ENCODE measurements at regions not wholly inside any gene's neighbourhood (a gene's known extent, or its start where the extent isn't known, plus 50 kb on each side); places are given as distances from the start of the nearest gene placed in this dataset.

- POLR2A ChIA-PET = no interaction called here
- in situ Hi-C loops (cut with HindIII; ENCODE audit: extremely low pct_ligation_motif_present, low pct_unique_long_range_greater_than_20kb) = no loop called here
- Histone ChIP-seq H3K9ac (ENCODE audit: insufficient read depth, low read depth, low read length) (no peak overlapping the region), H4K20me1 (ENCODE audit: insufficient read depth, low read length) (no peaks in the 10 kb centered on the region), H3K27ac (ENCODE audit: extremely low read length, insufficient read depth, low read length) (no peak overlapping the region), H3K27me3 (ENCODE audit: control insufficient read depth in 1 of 2, insufficient read depth in 2 of 2, low read length in 2 of 2) (peaks cover 4 to 28% of the 10 kb centered on the region in 2 experiments; a peak in 4 of 5 replicates), H2AFZ (ENCODE audit: low read length) (no peak overlapping the region), H3K4me1 (ENCODE audit: insufficient read depth, low read length) (peaks cover 26% of the 10 kb centered on the region), H3K4me3 (replicated peaks in 1 of 3; ENCODE audit: insufficient read depth in 1 of 3, low read depth in 2 of 3, low read length in 3 of 3) (no peak overlapping the region), H3K79me2 (ENCODE audit: insufficient read depth, low read length) (no peaks in the 10 kb centered on the region), H3K9me3 (ENCODE audit: low read length) (no peaks in the 10 kb centered on the region), H3K36me3 (replicated peaks in 1 of 2; ENCODE audit: control insufficient read depth in 1 of 2, insufficient read depth in 2 of 2, low read length in 2 of 2) (no peaks in the 10 kb centered on the region), H3K4me2 (ENCODE audit: low read depth, low read length) (no peak overlapping the region)
- 0% methylated on average over 2 of the region's 2 CpGs for WGBS (ENCODE audit: low lambda C conversion rate)
- CTCF ChIA-PET (ENCODE audit: low intra/inter-chr PET ratio, low total read pairs) = no interaction called here
- BruUV-seq (replicated peaks) = no TSS peak
- intact Hi-C loops (cut with micrococcal nuclease; ENCODE audit: unreplicated experiment) = no loop called here
- DNase-seq (ENCODE audit: low spot score) = no peak
- no peak for FAIRE-seq
- TF ChIP-seq ZNF44 (CRISPR knock-in tag; IDR thresholded peaks at IDR 0.05) (no peak), ZC3H13 (CRISPR knock-in tag; IDR thresholded peaks at IDR 0.05) (no peak), RARG (CRISPR knock-in tag; IDR thresholded peaks at IDR 0.05; ENCODE audit: low read depth) (no peak), KDM2A (CRISPR knock-in tag; IDR thresholded peaks at IDR 0.05; ENCODE audit: borderline replicate concordance, low read depth) (no peak), SMAD3 (CRISPR knock-in tag; IDR thresholded peaks at IDR 0.05) (no peak), RARA (CRISPR knock-in tag; IDR thresholded peaks at IDR 0.05) (no peak), TCF7L2 (IDR thresholded peaks at IDR 0.05; ENCODE audit: low read depth, low read length) (no peak), ZNF780A (CRISPR knock-in tag; IDR thresholded peaks at IDR 0.05) (no peak), PITX1 (CRISPR knock-in tag; IDR thresholded peaks at IDR 0.05) (no peak), NFYB (CRISPR knock-in tag; IDR thresholded peaks at IDR 0.05) (no peak), SRF (IDR thresholded peaks at IDR 0.05; ENCODE audit: low read depth, low read length) (no peak), KDM5A (IDR thresholded peaks at IDR 0.05; ENCODE audit: borderline replicate concordance, low read length) (no peak), ZNF839 (CRISPR knock-in tag; IDR thresholded peaks at IDR 0.05; ENCODE audit: borderline replicate concordance) (no peak), RCOR2 (CRISPR knock-in tag; IDR thresholded peaks at IDR 0.05) (no peak), MAFG (CRISPR knock-in tag; IDR thresholded peaks at IDR 0.05) (no peak), SYNCRIP (IDR thresholded peaks at IDR 0.05; ENCODE audit: insufficient read depth, low read depth, low read length) (no peak), ZNF570 (CRISPR knock-in tag; IDR thresholded peaks at IDR 0.05; ENCODE audit: borderline replicate concordance) (no peak), ZNF543 (CRISPR knock-in tag; IDR thresholded peaks at IDR 0.05) (no peak)
- TF ChIP-seq, protein P1, sequence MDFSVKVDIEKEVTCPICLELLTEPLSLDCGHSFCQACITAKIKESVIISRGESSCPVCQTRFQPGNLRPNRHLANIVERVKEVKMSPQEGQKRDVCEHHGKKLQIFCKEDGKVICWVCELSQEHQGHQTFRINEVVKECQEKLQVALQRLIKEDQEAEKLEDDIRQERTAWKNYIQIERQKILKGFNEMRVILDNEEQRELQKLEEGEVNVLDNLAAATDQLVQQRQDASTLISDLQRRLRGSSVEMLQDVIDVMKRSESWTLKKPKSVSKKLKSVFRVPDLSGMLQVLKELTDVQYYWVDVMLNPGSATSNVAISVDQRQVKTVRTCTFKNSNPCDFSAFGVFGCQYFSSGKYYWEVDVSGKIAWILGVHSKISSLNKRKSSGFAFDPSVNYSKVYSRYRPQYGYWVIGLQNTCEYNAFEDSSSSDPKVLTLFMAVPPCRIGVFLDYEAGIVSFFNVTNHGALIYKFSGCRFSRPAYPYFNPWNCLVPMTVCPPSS (IDR thresholded peaks at IDR 0.05) = no peak
- ATAC-seq = no peak
Observed at GRCh38 chr21:34223376-34223775, 140.4 kb upstream of the KCNE2 start.

Measured in HepG2 (cell line).